OCI-LY1 (cell line): ENCODE measurements at regions not wholly inside any gene's neighbourhood (a gene's known extent, or its start where the extent isn't known, plus 50 kb on each side); places are given as distances from the start of the nearest gene placed in this dataset.

ENCODE experiments used
- H2AFZ ChIP-seq: fragments of 200-600 bp; sonication (generic), shearing (Covaris generic); 2 replicates; pipeline ENCODE4 v1.6.0; 2014; ENCODE audit warnings: antibody characterized with exemption, mild to moderate bottlenecking, low read length
- H3F3A ChIP-seq: fragments of 200-600 bp; sonication (generic), shearing (Covaris generic); 2 replicates; pipeline ENCODE4 v1.6.0; 2014; ENCODE audit warnings: mild to moderate bottlenecking, antibody characterized with exemption, low read length, moderate library complexity; ENCODE audit not compliant: insufficient read depth
- H3K27ac ChIP-seq: fragments of 200-600 bp; sonication (generic); 2 replicates; pipeline ENCODE4 v1.5.1; 2014; ENCODE audit warnings: low read length, mixed run types, mild to moderate bottlenecking, low read depth; ENCODE audit not compliant: poor library complexity, severe bottlenecking
- H3K27me3 ChIP-seq: fragments of 200-600 bp; sonication (generic); 2 replicates; pipeline ENCODE4 v1.6.0; 2014; ENCODE audit warnings: antibody characterized with exemption, mild to moderate bottlenecking, low read length, moderate library complexity; ENCODE audit not compliant: insufficient read depth
- H3K36me3 ChIP-seq: fragments of 200-600 bp; sonication (generic); 2 replicates; pipeline ENCODE4 v1.6.1; 2014; ENCODE audit warnings: mild to moderate bottlenecking, antibody characterized with exemption, low read length, moderate library complexity, mixed read lengths; ENCODE audit not compliant: insufficient read depth
- H3K4me1 ChIP-seq: fragments of 200-600 bp; sonication (generic); 2 replicates; pipeline ENCODE4 v1.5.1; 2014; ENCODE audit warnings: mild to moderate bottlenecking, low read length, moderate library complexity; ENCODE audit not compliant: insufficient read depth, severe bottlenecking
- H3K4me2 ChIP-seq: fragments of 200-600 bp; sonication (generic), shearing (Covaris generic); 2 replicates; pipeline ENCODE4 v1.6.1; 2014; ENCODE audit warnings: low read length
- H3K4me3 ChIP-seq: fragments of 200-600 bp; sonication (generic); 2 replicates; pipeline ENCODE4 v1.5.1; 2014; ENCODE audit warnings: low read length, low read depth, mild to moderate bottlenecking, mixed read lengths; ENCODE audit not compliant: poor library complexity, severe bottlenecking
- H3K79me2 ChIP-seq: fragments of 200-600 bp; shearing (Covaris generic); 2 replicates; pipeline ENCODE4 v1.6.1; 2016; ENCODE audit warnings: mixed run types, low read length, mixed read lengths; ENCODE audit not compliant: insufficient read depth
- H3K9ac ChIP-seq: fragments of 200-600 bp; sonication (generic), shearing (Covaris generic); 2 replicates; pipeline ENCODE4 v1.6.1; 2014; ENCODE audit warnings: mild to moderate bottlenecking, low read length, mixed read lengths
- H3K9me2 ChIP-seq: fragments of 200-600 bp; sonication (generic), shearing (Covaris generic); 2 replicates; pipeline ENCODE4 v1.6.1; 2014; ENCODE audit warnings: low read depth, mild to moderate bottlenecking, low read length, mixed read lengths
- H3K9me3 ChIP-seq: fragments of 200-600 bp; shearing (Covaris generic); 2 replicates; pipeline ENCODE4 v1.6.1; 2014; ENCODE audit warnings: low read length, mixed read lengths
- H4K20me1 ChIP-seq: fragments of 200-600 bp; sonication (generic), shearing (Covaris generic); 2 replicates; pipeline ENCODE4 v1.6.0; 2016; ENCODE audit warnings: mild to moderate bottlenecking, low read length; ENCODE audit not compliant: insufficient read depth
- EZH2 ChIP-seq: fragments of 200-600 bp; sonication (generic), shearing (Covaris generic); IDR thresholded peaks from 2 replicates; pipeline ENCODE4 v1.8.0; 2017; ENCODE audit warnings: borderline replicate concordance, mixed run types, mild to moderate bottlenecking, antibody characterized with exemption, low read length, moderate library complexity, mixed read lengths
- TF ChIP-seq, protein P1 (sequence below): fragments of 200-600 bp; sonication (generic), shearing (Covaris generic); IDR thresholded peaks from 2 replicates; pipeline ENCODE4 v1.5.1; 2017; ENCODE audit warnings: mild to moderate bottlenecking, antibody characterized with exemption, low read length, moderate library complexity, mixed read lengths

DNA sequence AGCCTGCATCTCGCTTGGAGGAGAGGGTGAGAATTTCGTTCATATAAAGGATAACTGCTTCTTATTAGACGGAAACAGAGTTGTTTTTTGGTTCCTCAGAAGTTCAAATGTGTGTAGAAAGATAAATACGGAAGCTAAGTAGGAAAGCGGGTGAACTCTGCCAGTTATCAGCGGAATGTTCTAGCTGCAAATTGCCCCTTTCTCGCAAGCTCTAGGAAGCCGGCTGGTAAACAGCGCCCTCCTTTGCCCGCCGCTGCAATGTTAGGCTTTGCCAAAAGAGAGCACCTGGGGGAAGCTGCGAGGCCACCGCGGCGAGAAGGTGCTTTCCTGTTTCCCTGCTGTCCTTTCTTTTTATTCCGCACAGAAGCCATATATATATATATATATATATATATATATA lies 67.0 kb downstream of the IGLL5 start:
- no peaks in the 10 kb centered on the region for H3K9me2 ChIP-seq
- H4K20me1 ChIP-seq, result no peaks in the 10 kb centered on the region
- H3K79me2 ChIP-seq, result no peaks in the 10 kb centered on the region
- H3K9ac ChIP-seq, result peak overlapping the region; percentile 67
- peak overlapping the region; percentile 99 for H3K27ac ChIP-seq
- no peak overlapping the region for H2AFZ ChIP-seq
- peak overlapping the region; percentile 55 for H3K4me2 ChIP-seq
- no peaks in the 10 kb centered on the region for H3K27me3 ChIP-seq
- H3K9me3 ChIP-seq, result no peaks in the 10 kb centered on the region
- no peaks in the 10 kb centered on the region for H3K36me3 ChIP-seq
- TF ChIP-seq, protein P1, sequence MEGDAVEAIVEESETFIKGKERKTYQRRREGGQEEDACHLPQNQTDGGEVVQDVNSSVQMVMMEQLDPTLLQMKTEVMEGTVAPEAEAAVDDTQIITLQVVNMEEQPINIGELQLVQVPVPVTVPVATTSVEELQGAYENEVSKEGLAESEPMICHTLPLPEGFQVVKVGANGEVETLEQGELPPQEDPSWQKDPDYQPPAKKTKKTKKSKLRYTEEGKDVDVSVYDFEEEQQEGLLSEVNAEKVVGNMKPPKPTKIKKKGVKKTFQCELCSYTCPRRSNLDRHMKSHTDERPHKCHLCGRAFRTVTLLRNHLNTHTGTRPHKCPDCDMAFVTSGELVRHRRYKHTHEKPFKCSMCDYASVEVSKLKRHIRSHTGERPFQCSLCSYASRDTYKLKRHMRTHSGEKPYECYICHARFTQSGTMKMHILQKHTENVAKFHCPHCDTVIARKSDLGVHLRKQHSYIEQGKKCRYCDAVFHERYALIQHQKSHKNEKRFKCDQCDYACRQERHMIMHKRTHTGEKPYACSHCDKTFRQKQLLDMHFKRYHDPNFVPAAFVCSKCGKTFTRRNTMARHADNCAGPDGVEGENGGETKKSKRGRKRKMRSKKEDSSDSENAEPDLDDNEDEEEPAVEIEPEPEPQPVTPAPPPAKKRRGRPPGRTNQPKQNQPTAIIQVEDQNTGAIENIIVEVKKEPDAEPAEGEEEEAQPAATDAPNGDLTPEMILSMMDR, result peak; percentile 85
- no peak for TF ChIP-seq EZH2
- H3K4me1 ChIP-seq, result peaks cover 62% of the 10 kb centered on the region
- peaks cover 5% of the 10 kb centered on the region; the same call in 1 of the 2 replicates for H3F3A ChIP-seq
- H3K4me3 ChIP-seq, result peak overlapping the region; percentile 25

DNA sequence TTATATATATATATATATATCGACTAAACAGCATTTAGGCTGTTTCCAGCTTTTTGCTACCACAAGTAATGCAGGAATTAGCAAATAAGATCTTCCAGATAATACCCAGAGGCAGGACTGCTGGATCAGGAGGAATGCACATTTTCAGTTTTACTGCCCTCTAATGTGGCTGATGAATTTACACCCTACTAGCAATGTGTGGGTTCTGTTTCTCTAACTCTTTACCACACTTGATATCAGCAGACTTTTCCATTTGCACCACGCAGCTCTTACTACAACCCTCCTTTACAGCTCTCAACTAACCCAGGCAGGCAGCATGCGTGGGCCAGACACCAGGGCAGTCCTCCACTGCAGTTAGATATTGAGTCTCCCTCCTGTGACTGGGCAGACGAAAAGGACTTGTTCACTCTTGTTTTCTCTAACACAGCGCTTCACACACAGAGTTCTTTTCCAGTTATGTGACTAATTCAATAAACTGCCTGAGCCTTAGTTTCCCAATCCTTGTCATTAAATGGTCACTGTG lies 67.7 kb downstream of the IGLL5 start:
- H3K9me3 ChIP-seq, result no peaks in the 10 kb centered on the region
- no peaks in the 10 kb centered on the region for H3K79me2 ChIP-seq
- no peak overlapping the region for H2AFZ ChIP-seq
- H4K20me1 ChIP-seq, result no peaks in the 10 kb centered on the region
- no peaks in the 10 kb centered on the region for H3K9me2 ChIP-seq
- H3F3A ChIP-seq, result peaks cover 5% of the 10 kb centered on the region; the same call in 1 of the 2 replicates
- no peaks in the 10 kb centered on the region for H3K27me3 ChIP-seq
- no peak for TF ChIP-seq EZH2
- TF ChIP-seq, protein P1, result no peak
- peak overlapping the region; percentile 87 for H3K27ac ChIP-seq
- peak overlapping the region; percentile 29; the same call in 1 of the 2 replicates for H3K4me2 ChIP-seq
- H3K4me3 ChIP-seq, result no peak overlapping the region
- peak overlapping the region; percentile 53; the same call in 1 of the 2 replicates for H3K9ac ChIP-seq
- peaks cover 55% of the 10 kb centered on the region for H3K4me1 ChIP-seq
- H3K36me3 ChIP-seq, result no peaks in the 10 kb centered on the region

DNA sequence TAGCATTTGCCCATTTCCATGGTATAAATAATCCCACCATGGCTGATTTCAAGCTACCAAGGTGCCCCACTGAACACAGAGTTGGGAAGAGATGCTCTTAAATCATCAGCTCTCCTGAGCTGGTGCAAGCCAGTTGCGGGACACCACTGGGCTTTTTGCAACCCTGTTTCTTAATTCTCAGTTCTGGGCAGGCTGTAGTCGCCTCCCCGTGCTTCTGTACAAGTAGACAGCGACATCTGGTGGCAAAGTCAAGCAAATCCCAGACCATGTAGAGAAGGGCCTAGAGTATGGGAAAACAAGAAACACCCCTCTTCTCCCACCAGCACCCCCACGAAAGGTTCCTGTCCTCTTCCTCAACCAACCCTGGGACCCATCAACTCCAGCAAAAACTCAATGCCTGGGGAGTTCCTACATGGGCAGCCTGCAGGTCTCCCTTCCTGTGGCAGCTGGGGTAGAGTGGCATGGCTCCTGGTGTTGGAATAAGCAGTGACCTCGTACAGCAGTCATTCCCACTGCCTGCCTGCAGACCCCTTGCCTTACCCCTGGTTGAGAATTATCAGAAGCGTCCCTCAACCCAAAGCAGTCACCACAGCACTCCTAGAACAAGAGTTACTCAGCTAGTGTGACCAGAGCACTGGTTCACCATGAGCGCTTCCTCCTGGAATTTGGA lies 68.4 kb downstream of the IGLL5 start:
- no peaks in the 10 kb centered on the region for H3K9me3 ChIP-seq
- H2AFZ ChIP-seq, result no peak overlapping the region
- H3K4me3 ChIP-seq, result no peak overlapping the region
- TF ChIP-seq, protein P1, result peak; percentile 92
- TF ChIP-seq EZH2, result no peak
- H3K4me1 ChIP-seq, result peaks cover 49% of the 10 kb centered on the region
- H3K79me2 ChIP-seq, result no peaks in the 10 kb centered on the region
- H3K4me2 ChIP-seq, result peak overlapping the region; percentile 29; the same call in 1 of the 2 replicates
- no peaks in the 10 kb centered on the region for H4K20me1 ChIP-seq
- peaks cover 5% of the 10 kb centered on the region; the same call in 1 of the 2 replicates for H3F3A ChIP-seq
- H3K9me2 ChIP-seq, result no peaks in the 10 kb centered on the region
- H3K36me3 ChIP-seq, result no peaks in the 10 kb centered on the region
- H3K9ac ChIP-seq, result peak overlapping the region; percentile 53; the same call in 1 of the 2 replicates
- peak overlapping the region; percentile 87 for H3K27ac ChIP-seq
- H3K27me3 ChIP-seq, result no peaks in the 10 kb centered on the region
